Nephron progenitor cell (in vitro differentiated cells): ENCODE measurements at regions not wholly inside any gene's neighbourhood (a gene's known extent, or its start where the extent isn't known, plus 50 kb on each side); places are given as distances from the start of the nearest gene placed in this dataset.
"Not testable (repeated sequence)": the region's sequence is repeated elsewhere in the genome, so short reads cannot be mapped to it uniquely, and the experiment has no call there.

Source experiments
- DNase-seq: peaks from one replicate; pipeline ENCODE4 v3.0.0; 2021
- H3K27ac Mint-ChIP-seq: 2 replicates; pipeline ENCODE4 v1.8.0; 2021; ENCODE audit warnings: mild to moderate bottlenecking, moderate library complexity, mixed read lengths
- H3K27me3 Mint-ChIP-seq: 2 replicates; pipeline ENCODE4 v1.8.0; 2021; ENCODE audit warnings: mild to moderate bottlenecking, low read depth, mixed read lengths; ENCODE audit not compliant: poor library complexity
- H3K36me3 Mint-ChIP-seq: 2 replicates; pipeline ENCODE4 v1.8.0; 2021; ENCODE audit warnings: low read depth, mixed read lengths
- H3K4me1 Mint-ChIP-seq: 2 replicates; pipeline ENCODE4 v1.8.0; 2021; ENCODE audit warnings: mixed read lengths
- H3K4me3 Mint-ChIP-seq: 2 replicates; pipeline ENCODE4 v1.8.0; 2021; ENCODE audit warnings: mild to moderate bottlenecking, moderate library complexity, mixed read lengths
- H3K9me3 Mint-ChIP-seq: 2 replicates; pipeline ENCODE4 v1.8.0; 2021; ENCODE audit warnings: mild to moderate bottlenecking, moderate library complexity, mixed read lengths
- CTCF ChIP-seq: fragments of 200-600 bp; sonication (generic); IDR thresholded peaks from 2 replicates; pipeline ENCODE4 v1.5.0; 2021; ENCODE audit warnings: antibody characterized with exemption

GRCh38 chr1:213507472-213508223 is 456.6 kb downstream of the RPS6KC1 start:
- TF ChIP-seq CTCF, result no peak
- no peak for DNase-seq
- H3K27me3 Mint-ChIP-seq, result peaks cover 12% of the 10 kb centered on the region
- H3K4me3 Mint-ChIP-seq, result no peak overlapping the region
- H3K4me1 Mint-ChIP-seq, result no peaks in the 10 kb centered on the region
- H3K27ac Mint-ChIP-seq, result no peak overlapping the region
- peaks cover 26% of the 10 kb centered on the region for H3K9me3 Mint-ChIP-seq
- peaks cover 7% of the 10 kb centered on the region for H3K36me3 Mint-ChIP-seq

GRCh38 chr1:213511173-213511572 is 460.1 kb downstream of the RPS6KC1 start:
- no peaks in the 10 kb centered on the region for H3K4me1 Mint-ChIP-seq
- H3K27me3 Mint-ChIP-seq, result peaks cover 9% of the 10 kb centered on the region
- H3K36me3 Mint-ChIP-seq, result no peaks in the 10 kb centered on the region
- peaks cover 14% of the 10 kb centered on the region for H3K9me3 Mint-ChIP-seq
- H3K27ac Mint-ChIP-seq, result no peak overlapping the region
- no peak for TF ChIP-seq CTCF
- no peak for DNase-seq
- no peak overlapping the region for H3K4me3 Mint-ChIP-seq

- no peak for DNase-seq
- Mint-ChIP-seq H3K9me3 (peaks cover 24% of the 10 kb centered on the region), H3K27ac (no peak overlapping the region), H3K4me3 (no peak overlapping the region), H3K36me3 (no peaks in the 10 kb centered on the region), H3K4me1 (no peaks in the 10 kb centered on the region), H3K27me3 (peaks cover 8% of the 10 kb centered on the region)
- no peak for TF ChIP-seq CTCF
These were observed 461.3 kb downstream of the RPS6KC1 start for GRCh38 chr1:213512316-213512715.

GRCh38 chr1:213513006-213513405 is 462.0 kb downstream of the RPS6KC1 start:
- Mint-ChIP-seq H3K9me3 (peaks cover 24% of the 10 kb centered on the region), H3K4me1 (no peaks in the 10 kb centered on the region), H3K36me3 (no peaks in the 10 kb centered on the region), H3K27me3 (peaks cover 8% of the 10 kb centered on the region), H3K4me3 (no peak overlapping the region), H3K27ac (no peak overlapping the region)
- TF ChIP-seq CTCF, result no peak
- DNase-seq, result no peak

- peaks cover 24% of the 10 kb centered on the region for H3K9me3 Mint-ChIP-seq
- not testable (repeated sequence) for H3K27me3 Mint-ChIP-seq, H3K4me3 Mint-ChIP-seq, H3K27ac Mint-ChIP-seq, H3K4me1 Mint-ChIP-seq, H3K36me3 Mint-ChIP-seq, DNase-seq
These were observed 463.6 kb downstream of the RPS6KC1 start for GRCh38 chr1:213514408-213515179.

- H3K4me1 Mint-ChIP-seq, result no peaks in the 10 kb centered on the region
- H3K27me3 Mint-ChIP-seq, result peaks cover 4% of the 10 kb centered on the region
- no peak for DNase-seq
- H3K4me3 Mint-ChIP-seq, result no peak overlapping the region
- TF ChIP-seq CTCF, result no peak
- peaks cover 44% of the 10 kb centered on the region for H3K9me3 Mint-ChIP-seq
- no peak overlapping the region for H3K27ac Mint-ChIP-seq
- peaks cover 6% of the 10 kb centered on the region for H3K36me3 Mint-ChIP-seq
These were observed 468.1 kb downstream of the RPS6KC1 start for GRCh38 chr1:213519098-213519497.
